ENCODE measurements at regions not wholly inside any gene's neighbourhood (a gene's known extent, or its start where the extent isn't known, plus 50 kb on each side); places are given as distances from the start of the nearest gene placed in this dataset.

- intact Hi-C loops (cut with micrococcal nuclease) = no loop called here
These were observed 401.2 kb downstream of the MATN1 start for GRCh38 chr1:30321996-30322858.

GRCh38 chr1:30321246-30321910 is 402.0 kb downstream of the MATN1 start:
- intact Hi-C loops (cut with micrococcal nuclease) = no loop called here

- intact Hi-C loops (cut with micrococcal nuclease) = no loop called here
These were observed 402.8 kb downstream of the MATN1 start for GRCh38 chr1:30320581-30320890.

GRCh38 chr1:30319765-30320580 is 403.4 kb downstream of the MATN1 start:
- intact Hi-C loops (cut with micrococcal nuclease) = no loop called here

GRCh38 chr1:30318864-30319718 is 404.3 kb downstream of the MATN1 start:
- intact Hi-C loops (cut with micrococcal nuclease) = no loop called here

- intact Hi-C loops (cut with micrococcal nuclease) = no loop called here
These were observed 405.0 kb downstream of the MATN1 start for GRCh38 chr1:30318413-30318812.

- intact Hi-C loops (cut with micrococcal nuclease) = no loop called here
These were observed 405.5 kb downstream of the MATN1 start for GRCh38 chr1:30317921-30318320.

- intact Hi-C loops (cut with micrococcal nuclease) = no loop called here
These were observed 407.3 kb downstream of the MATN1 start for GRCh38 chr1:30316056-30316455.

GRCh38 chr1:30315185-30315960 is 408.0 kb downstream of the MATN1 start:
- intact Hi-C loops (cut with micrococcal nuclease) = no loop called here

GRCh38 chr1:30314591-30314990 is 408.8 kb downstream of the MATN1 start:
- intact Hi-C loops (cut with micrococcal nuclease) = no loop called here

- intact Hi-C loops (cut with micrococcal nuclease) = no loop called here
These were observed 409.8 kb downstream of the MATN1 start for GRCh38 chr1:30313584-30313983.

- intact Hi-C loops (cut with micrococcal nuclease) = no loop called here
These were observed 410.2 kb downstream of the MATN1 start for GRCh38 chr1:30313176-30313575.

- intact Hi-C loops (cut with micrococcal nuclease) = no loop called here
These were observed 411.2 kb downstream of the MATN1 start for GRCh38 chr1:30312226-30312625.

GRCh38 chr1:30311749-30312148 is 411.6 kb downstream of the MATN1 start:
- intact Hi-C loops (cut with micrococcal nuclease) = no loop called here

GRCh38 chr1:30310966-30311742 is 412.2 kb downstream of the MATN1 start:
- intact Hi-C loops (cut with micrococcal nuclease) = no loop called here

GRCh38 chr1:30307182-30307581 is 416.2 kb downstream of the MATN1 start:
- intact Hi-C loops (cut with micrococcal nuclease) = no loop called here

- intact Hi-C loops (cut with micrococcal nuclease) = no loop called here
These were observed 417.9 kb downstream of the MATN1 start for GRCh38 chr1:30305519-30305918.

- intact Hi-C loops (cut with micrococcal nuclease) = no loop called here
These were observed 418.3 kb downstream of the MATN1 start for GRCh38 chr1:30305061-30305460.

- intact Hi-C loops (cut with micrococcal nuclease) = no loop called here
These were observed 419.3 kb downstream of the MATN1 start for GRCh38 chr1:30304080-30304479.

- intact Hi-C loops (cut with micrococcal nuclease) = no loop called here
These were observed 420.0 kb downstream of the MATN1 start for GRCh38 chr1:30303387-30303786.

Measured in T-helper 2 cell treated with Interferon-gamma antibody and Interleukin-4, amounts not matched to agents 100 ng/mL and 5 ng/mL, for 36 hours (primary cell).